ENCODE measurements at regions not wholly inside any gene's neighbourhood (a gene's known extent, or its start where the extent isn't known, plus 50 kb on each side); places are given as distances from the start of the nearest gene placed in this dataset.
"Not testable (repeated sequence)": the region's sequence is repeated elsewhere in the genome, so short reads cannot be mapped to it uniquely, and the experiment has no call there.

DNA sequence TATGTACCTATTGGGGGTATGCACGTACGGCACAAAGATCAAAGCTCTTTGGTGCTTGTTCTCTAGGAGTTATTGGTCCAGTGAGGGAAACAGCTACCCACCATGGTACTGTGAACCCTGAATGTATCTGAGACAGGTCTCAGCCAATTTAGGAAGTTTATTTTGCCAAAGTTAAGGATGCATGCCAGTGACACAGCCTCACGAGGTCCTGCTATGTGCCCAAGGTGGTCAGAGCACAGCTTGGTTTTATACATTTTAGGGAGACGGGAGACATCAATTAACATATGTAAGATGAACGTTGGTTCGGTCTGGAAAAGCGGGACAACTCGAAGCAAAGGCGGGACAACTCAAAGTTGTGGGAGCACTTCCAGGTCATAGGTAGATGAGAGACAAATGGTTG lies 75.8 kb downstream of the SOWAHC start:
- DNase-seq (ENCODE audit: low spot score in 2 of 2, unreplicated experiment in 2 of 2) = no peak
- no peaks in the 10 kb centered on the region for H3K36me3 Mint-ChIP-seq
- H3K9me3 Mint-ChIP-seq = no peaks in the 10 kb centered on the region
- peaks cover 70% of the 10 kb centered on the region for H3K4me1 Mint-ChIP-seq
- H3K4me3 Mint-ChIP-seq = no peak overlapping the region
- no peak for TF ChIP-seq CTCF (IDR thresholded peaks at IDR 0.05; ENCODE audit: unreplicated experiment)
- no peaks in the 10 kb centered on the region for H3K27me3 Mint-ChIP-seq (ENCODE audit: low read depth)
- H3K27ac Mint-ChIP-seq = peak overlapping the region; percentile 25

GRCh38 chr2:109690457-109690821 lies 76.3 kb downstream of the SOWAHC start:
- no peak for DNase-seq (ENCODE audit: low spot score in 2 of 2, unreplicated experiment in 2 of 2)
- Mint-ChIP-seq H3K27me3 (ENCODE audit: low read depth) (no peaks in the 10 kb centered on the region), H3K4me3 (no peak overlapping the region), H3K36me3 (no peaks in the 10 kb centered on the region), H3K4me1 (peaks cover 68% of the 10 kb centered on the region), H3K9me3 (no peaks in the 10 kb centered on the region), H3K27ac (peak overlapping the region; percentile 25)
- no peak for TF ChIP-seq CTCF (IDR thresholded peaks at IDR 0.05; ENCODE audit: unreplicated experiment)

GRCh38 chr2:109690822-109691541 lies 76.8 kb downstream of the SOWAHC start:
- DNase-seq (ENCODE audit: low spot score in 2 of 2, unreplicated experiment in 2 of 2) = no peak
- Mint-ChIP-seq H3K27ac (peak overlapping the region; percentile 25), H3K36me3 (no peaks in the 10 kb centered on the region), H3K4me1 (peaks cover 63% of the 10 kb centered on the region), H3K27me3 (ENCODE audit: low read depth) (no peaks in the 10 kb centered on the region), H3K9me3 (no peaks in the 10 kb centered on the region), H3K4me3 (no peak overlapping the region)
- no peak for TF ChIP-seq CTCF (IDR thresholded peaks at IDR 0.05; ENCODE audit: unreplicated experiment)

DNA sequence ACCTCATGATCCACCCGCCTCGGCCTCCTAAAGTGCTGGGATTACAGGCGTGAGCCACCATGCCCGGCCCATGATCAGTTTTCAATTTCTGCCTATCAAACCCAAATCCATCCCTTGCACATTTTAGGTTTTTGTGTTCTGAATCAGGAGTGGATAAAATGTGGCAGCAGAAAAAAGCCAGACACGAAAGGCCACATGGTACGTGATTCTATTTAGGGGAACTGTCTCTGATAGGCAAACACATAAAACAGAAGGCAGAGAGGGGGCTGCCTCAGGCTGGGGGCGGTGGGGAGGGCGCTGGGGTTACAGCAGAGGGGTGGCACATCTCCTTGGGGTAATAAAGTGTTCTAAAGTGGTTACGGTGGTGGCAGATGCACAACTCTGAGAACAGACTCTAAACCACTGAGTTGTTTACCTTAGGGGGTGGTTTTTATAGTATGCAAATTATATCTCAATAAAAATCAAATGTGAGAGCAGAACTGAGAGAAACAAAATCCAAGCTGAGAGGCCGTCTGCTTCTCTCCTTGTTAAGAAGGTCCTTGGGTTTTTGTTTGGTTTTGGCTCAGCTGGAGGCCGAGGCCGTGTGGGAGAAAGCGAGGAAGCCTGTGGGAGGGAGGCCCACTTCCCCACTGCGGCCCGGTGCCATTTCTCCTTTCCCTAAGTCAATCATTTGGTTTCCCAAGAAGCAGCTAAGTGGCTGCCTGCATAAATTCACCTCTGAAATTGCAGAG lies 78.0 kb downstream of the SOWAHC start:
- Mint-ChIP-seq H3K4me1 (peaks cover 55% of the 10 kb centered on the region), H3K27me3 (ENCODE audit: low read depth) (no peaks in the 10 kb centered on the region), H3K27ac (no peak overlapping the region), H3K4me3 (no peak overlapping the region), H3K36me3 (peaks cover 2% of the 10 kb centered on the region), H3K9me3 (peaks cover 3% of the 10 kb centered on the region)
- TF ChIP-seq CTCF (IDR thresholded peaks at IDR 0.05; ENCODE audit: unreplicated experiment) = no peak
- no peak for DNase-seq (ENCODE audit: low spot score in 2 of 2, unreplicated experiment in 2 of 2)

DNA sequence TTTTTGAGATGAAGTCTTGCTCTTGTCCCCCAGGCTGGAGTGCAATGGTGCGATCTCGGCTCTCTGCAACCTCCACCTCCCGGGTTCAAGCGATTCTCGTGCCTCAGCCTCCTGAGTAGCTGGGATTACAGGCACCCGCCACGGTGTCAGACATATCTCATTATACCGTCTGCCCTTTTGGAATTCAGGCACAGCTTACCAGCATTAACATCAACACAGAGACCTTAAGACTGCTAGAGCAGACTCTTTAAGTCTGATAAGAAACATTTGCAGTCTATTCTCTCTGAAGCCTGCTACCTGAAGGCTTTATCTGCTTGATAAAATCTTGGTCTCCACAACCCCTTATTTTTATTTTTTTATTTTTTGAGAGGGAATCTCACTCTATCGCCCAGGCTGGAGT lies 78.7 kb downstream of the SOWAHC start:
- peak overlapping the region; percentile 72 for H3K27ac Mint-ChIP-seq
- H3K4me1 Mint-ChIP-seq = peaks cover 54% of the 10 kb centered on the region
- DNase-seq (ENCODE audit: low spot score in 2 of 2, unreplicated experiment in 2 of 2); H3K27me3 Mint-ChIP-seq (ENCODE audit: low read depth); H3K36me3 Mint-ChIP-seq; H3K4me3 Mint-ChIP-seq; H3K9me3 Mint-ChIP-seq: not testable (repeated sequence)

- Mint-ChIP-seq H3K27ac (peak overlapping the region; percentile 67), H3K4me1 (peaks cover 54% of the 10 kb centered on the region)
- not testable (repeated sequence) for H3K4me3 Mint-ChIP-seq; DNase-seq (ENCODE audit: low spot score in 2 of 2, unreplicated experiment in 2 of 2); H3K9me3 Mint-ChIP-seq; H3K27me3 Mint-ChIP-seq (ENCODE audit: low read depth); H3K36me3 Mint-ChIP-seq
Observed at GRCh38 chr2:109693292-109693691, 79.1 kb downstream of the SOWAHC start.

All from mesothelial cell of epicardium (in vitro differentiated cells).